ENCODE measurements at regions not wholly inside any gene's neighbourhood (a gene's known extent, or its start where the extent isn't known, plus 50 kb on each side); places are given as distances from the start of the nearest gene placed in this dataset.

DNA sequence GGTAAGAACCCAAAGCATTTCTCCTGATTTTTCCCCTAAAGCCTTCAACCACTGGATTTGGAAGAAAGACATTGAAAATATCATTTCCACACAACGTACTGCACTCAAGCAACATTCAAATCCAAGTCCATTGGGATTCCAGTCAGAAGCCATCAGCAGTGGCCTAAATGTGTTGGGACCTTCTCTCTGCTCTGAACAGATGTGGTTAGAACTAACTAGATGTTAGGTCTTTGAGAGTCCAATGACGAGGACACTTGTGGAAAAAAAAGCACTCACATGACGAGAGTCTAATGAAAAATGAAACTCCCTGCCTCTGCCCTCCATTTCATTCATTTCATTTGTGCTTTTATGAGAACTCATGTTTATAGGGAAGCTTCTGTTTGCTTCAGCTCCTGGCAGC, 382.3 kb downstream of the SIPA1L2 start:
- Histone ChIP-seq H3K36me3 (ENCODE audit: insufficient read depth, low read length, poor library complexity, severe bottlenecking) (no peaks in the 10 kb centered on the region), H3K4me1 (ENCODE audit: insufficient read depth, low read length, poor library complexity, severe bottlenecking) (no peaks in the 10 kb centered on the region), H3K27me3 (replicated peaks; ENCODE audit: insufficient read depth, low read depth, low read length, poor library complexity) (no peaks in the 10 kb centered on the region), H3K27ac (ENCODE audit: low read depth, low read length, poor library complexity, severe bottlenecking) (no peak overlapping the region), H3K4me3 (ENCODE audit: low read depth, low read length, poor library complexity, severe bottlenecking) (no peak overlapping the region), H3K9me3 (ENCODE audit: low read depth, low read length, poor library complexity, severe bottlenecking) (no peaks in the 10 kb centered on the region)
- ChIA-PET CTCF (no interaction called here), POLR2A (ENCODE audit: low non-redundant PET) (no interaction called here)
- intact Hi-C loops (cut with micrococcal nuclease; ENCODE audit: unreplicated experiment), result no loop called here
- TF ChIP-seq, protein P1, sequence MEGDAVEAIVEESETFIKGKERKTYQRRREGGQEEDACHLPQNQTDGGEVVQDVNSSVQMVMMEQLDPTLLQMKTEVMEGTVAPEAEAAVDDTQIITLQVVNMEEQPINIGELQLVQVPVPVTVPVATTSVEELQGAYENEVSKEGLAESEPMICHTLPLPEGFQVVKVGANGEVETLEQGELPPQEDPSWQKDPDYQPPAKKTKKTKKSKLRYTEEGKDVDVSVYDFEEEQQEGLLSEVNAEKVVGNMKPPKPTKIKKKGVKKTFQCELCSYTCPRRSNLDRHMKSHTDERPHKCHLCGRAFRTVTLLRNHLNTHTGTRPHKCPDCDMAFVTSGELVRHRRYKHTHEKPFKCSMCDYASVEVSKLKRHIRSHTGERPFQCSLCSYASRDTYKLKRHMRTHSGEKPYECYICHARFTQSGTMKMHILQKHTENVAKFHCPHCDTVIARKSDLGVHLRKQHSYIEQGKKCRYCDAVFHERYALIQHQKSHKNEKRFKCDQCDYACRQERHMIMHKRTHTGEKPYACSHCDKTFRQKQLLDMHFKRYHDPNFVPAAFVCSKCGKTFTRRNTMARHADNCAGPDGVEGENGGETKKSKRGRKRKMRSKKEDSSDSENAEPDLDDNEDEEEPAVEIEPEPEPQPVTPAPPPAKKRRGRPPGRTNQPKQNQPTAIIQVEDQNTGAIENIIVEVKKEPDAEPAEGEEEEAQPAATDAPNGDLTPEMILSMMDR (conservative IDR thresholded peaks at IDR 0.05; ENCODE audit: low read depth, low read length), result no peak
- TF ChIP-seq EZH2 (IDR thresholded peaks at IDR 0.05; ENCODE audit: borderline replicate concordance, low read depth, low read length, poor library complexity, severe bottlenecking), result no peak
- no TSS peak for BruUV-seq (replicated peaks)
- no peak for DNase-seq (ENCODE audit: low spot score)

DNA sequence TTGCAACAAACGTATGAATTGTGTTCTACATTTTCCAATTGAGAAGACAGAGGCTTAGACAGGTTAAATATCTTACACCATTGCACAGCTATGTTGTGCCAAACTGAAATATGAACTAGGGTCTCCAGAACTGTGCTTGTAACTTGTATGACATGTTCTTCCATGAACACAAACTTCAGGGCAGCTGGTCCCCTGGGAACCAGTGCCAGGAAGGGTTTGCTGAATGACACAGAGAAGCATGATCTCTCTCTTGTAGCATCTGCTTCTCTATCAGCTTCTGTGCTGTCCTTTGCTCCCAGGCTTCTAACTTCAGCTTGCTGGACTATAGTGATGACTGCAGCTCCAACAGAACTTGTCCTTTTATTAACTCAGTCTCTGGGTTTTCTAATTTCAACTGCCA, 385.5 kb downstream of the SIPA1L2 start:
- Histone ChIP-seq H3K36me3 (ENCODE audit: insufficient read depth, low read length, poor library complexity, severe bottlenecking) (no peaks in the 10 kb centered on the region), H3K4me3 (ENCODE audit: low read depth, low read length, poor library complexity, severe bottlenecking) (no peak overlapping the region), H3K9me3 (ENCODE audit: low read depth, low read length, poor library complexity, severe bottlenecking) (no peaks in the 10 kb centered on the region), H3K4me1 (ENCODE audit: insufficient read depth, low read length, poor library complexity, severe bottlenecking) (no peaks in the 10 kb centered on the region), H3K27me3 (replicated peaks; ENCODE audit: insufficient read depth, low read depth, low read length, poor library complexity) (no peaks in the 10 kb centered on the region), H3K27ac (ENCODE audit: low read depth, low read length, poor library complexity, severe bottlenecking) (no peak overlapping the region)
- intact Hi-C loops (cut with micrococcal nuclease; ENCODE audit: unreplicated experiment), result no loop called here
- ChIA-PET CTCF (no interaction called here), POLR2A (ENCODE audit: low non-redundant PET) (no interaction called here)
- TF ChIP-seq, protein P1 (conservative IDR thresholded peaks at IDR 0.05; ENCODE audit: low read depth, low read length), result no peak
- TF ChIP-seq EZH2 (IDR thresholded peaks at IDR 0.05; ENCODE audit: borderline replicate concordance, low read depth, low read length, poor library complexity, severe bottlenecking), result no peak
- BruUV-seq (replicated peaks), result no TSS peak
- no peak for DNase-seq (ENCODE audit: low spot score)

DNA sequence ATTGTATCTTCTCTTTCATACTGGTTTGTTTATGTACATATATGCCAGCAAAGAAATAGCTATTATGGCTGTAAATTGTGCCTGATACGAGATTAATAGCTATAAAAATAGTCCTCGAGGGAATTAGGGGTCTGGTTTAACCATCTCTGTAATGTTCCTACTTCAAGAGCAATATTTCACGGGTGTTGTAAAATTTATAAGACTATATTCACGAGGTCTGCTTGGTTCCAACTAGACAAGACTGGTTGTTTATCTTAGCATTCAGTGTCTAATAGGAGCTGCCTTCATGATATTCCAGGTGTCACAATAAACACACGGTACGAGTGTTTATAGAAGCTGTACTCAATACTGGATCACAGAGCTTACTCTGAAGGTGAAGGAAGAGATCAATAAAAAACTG, 389.9 kb downstream of the SIPA1L2 start:
- Histone ChIP-seq H3K4me1 (ENCODE audit: insufficient read depth, low read length, poor library complexity, severe bottlenecking) (no peaks in the 10 kb centered on the region), H3K36me3 (ENCODE audit: insufficient read depth, low read length, poor library complexity, severe bottlenecking) (no peaks in the 10 kb centered on the region), H3K9me3 (ENCODE audit: low read depth, low read length, poor library complexity, severe bottlenecking) (no peaks in the 10 kb centered on the region), H3K27ac (ENCODE audit: low read depth, low read length, poor library complexity, severe bottlenecking) (no peak overlapping the region), H3K4me3 (ENCODE audit: low read depth, low read length, poor library complexity, severe bottlenecking) (no peak overlapping the region), H3K27me3 (replicated peaks; ENCODE audit: insufficient read depth, low read depth, low read length, poor library complexity) (no peaks in the 10 kb centered on the region)
- ChIA-PET CTCF (no interaction called here), POLR2A (ENCODE audit: low non-redundant PET) (no interaction called here)
- TF ChIP-seq, protein P1 (conservative IDR thresholded peaks at IDR 0.05; ENCODE audit: low read depth, low read length), result no peak
- no peak for TF ChIP-seq EZH2 (IDR thresholded peaks at IDR 0.05; ENCODE audit: borderline replicate concordance, low read depth, low read length, poor library complexity, severe bottlenecking)
- intact Hi-C loops (cut with micrococcal nuclease; ENCODE audit: unreplicated experiment), result no loop called here
- no peak for DNase-seq (ENCODE audit: low spot score)
- BruUV-seq (replicated peaks), result no TSS peak
